ENCODE measurements at regions not wholly inside any gene's neighbourhood (a gene's known extent, or its start where the extent isn't known, plus 50 kb on each side); places are given as distances from the start of the nearest gene placed in this dataset.
"Not testable (repeated sequence)": the region's sequence is repeated elsewhere in the genome, so short reads cannot be mapped to it uniquely, and the experiment has no call there.

DNA sequence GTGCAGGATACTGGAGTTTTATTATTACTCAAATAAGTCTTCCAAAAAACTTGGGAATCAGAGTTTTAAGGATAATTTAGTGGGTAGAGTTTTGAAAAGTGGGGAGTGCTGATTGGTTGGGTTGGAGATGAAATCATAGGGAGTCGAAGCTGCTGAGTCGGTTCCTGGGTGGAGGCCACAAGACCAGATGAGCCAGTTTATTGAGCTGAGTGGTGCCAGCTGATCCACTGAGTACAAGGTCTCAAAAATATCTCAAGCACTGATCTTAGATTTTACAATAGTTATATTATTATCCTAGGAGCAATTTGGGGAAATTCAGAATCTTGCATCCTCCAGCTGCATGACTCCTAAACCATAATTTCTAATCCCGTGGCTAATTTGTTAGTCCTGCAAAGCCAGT, 804.9 kb upstream of the SEMA6A start:
- no peak for DNase-seq
- H3K27me3 Mint-ChIP-seq: no peaks in the 10 kb centered on the region
- no peaks in the 10 kb centered on the region for H3K9me3 ChIP-seq (ENCODE audit: control insufficient read depth, low read length, poor library complexity, severe bottlenecking)
- no peak for ATAC-seq
- no peaks in the 10 kb centered on the region for H3K36me3 Mint-ChIP-seq (ENCODE audit: low read depth)
- H3K27ac Mint-ChIP-seq: no peak overlapping the region
- H3K4me1 Mint-ChIP-seq: no peaks in the 10 kb centered on the region
- H3K4me3 Mint-ChIP-seq: no peak overlapping the region

DNA sequence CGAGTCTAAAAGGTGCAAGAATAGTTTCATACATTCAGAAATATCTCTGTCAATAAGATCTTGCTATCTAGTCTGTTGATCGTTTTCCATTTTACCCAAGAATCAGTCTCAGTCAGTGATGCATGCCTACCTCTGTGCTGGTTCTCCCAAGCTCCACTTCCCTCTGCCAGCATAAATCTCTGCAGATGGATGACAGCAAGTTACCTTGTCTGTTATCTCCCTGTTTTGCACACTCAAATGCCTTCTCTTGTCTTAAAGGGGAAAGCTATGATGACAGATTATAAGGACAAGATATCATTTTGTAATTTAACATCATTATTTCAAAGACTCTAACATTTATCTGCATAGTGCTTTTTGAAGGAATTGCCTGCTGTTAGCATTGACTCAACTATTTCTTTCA, 802.1 kb upstream of the SEMA6A start:
- Mint-ChIP-seq H3K36me3 (ENCODE audit: low read depth) (no peaks in the 10 kb centered on the region), H3K27ac (no peak overlapping the region), H3K4me1 (no peaks in the 10 kb centered on the region), H3K4me3 (no peak overlapping the region), H3K27me3 (no peaks in the 10 kb centered on the region)
- ATAC-seq: no peak
- no peaks in the 10 kb centered on the region for H3K9me3 ChIP-seq (ENCODE audit: control insufficient read depth, low read length, poor library complexity, severe bottlenecking)
- no peak for DNase-seq

DNA sequence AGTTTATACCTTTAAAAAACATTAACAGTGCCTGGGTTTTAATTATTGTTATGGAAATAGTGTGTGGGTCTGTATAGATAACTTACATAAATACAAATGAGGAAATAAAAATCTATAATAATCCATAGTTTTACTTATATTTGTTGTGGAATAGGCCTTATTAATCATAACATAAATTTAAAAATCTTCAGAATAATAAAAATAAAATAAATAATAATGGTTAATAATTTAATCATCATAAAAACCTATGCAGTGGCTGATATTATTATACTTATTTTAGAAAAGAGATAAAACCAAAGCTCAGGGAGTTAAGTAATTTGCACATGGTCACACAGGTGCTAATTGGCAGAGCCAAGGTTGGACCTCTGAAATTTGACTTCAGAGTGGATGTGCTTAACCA, 785.3 kb upstream of the SEMA6A start:
- no peaks in the 10 kb centered on the region for H3K4me1 Mint-ChIP-seq
- no peak overlapping the region for H3K27ac Mint-ChIP-seq
- no peak overlapping the region for H3K4me3 Mint-ChIP-seq
- no peaks in the 10 kb centered on the region for H3K9me3 ChIP-seq (ENCODE audit: control insufficient read depth, low read length, poor library complexity, severe bottlenecking)
- DNase-seq (no peak), ATAC-seq (no peak)
- H3K36me3 Mint-ChIP-seq (ENCODE audit: low read depth): no peaks in the 10 kb centered on the region
- H3K27me3 Mint-ChIP-seq: no peaks in the 10 kb centered on the region

DNA sequence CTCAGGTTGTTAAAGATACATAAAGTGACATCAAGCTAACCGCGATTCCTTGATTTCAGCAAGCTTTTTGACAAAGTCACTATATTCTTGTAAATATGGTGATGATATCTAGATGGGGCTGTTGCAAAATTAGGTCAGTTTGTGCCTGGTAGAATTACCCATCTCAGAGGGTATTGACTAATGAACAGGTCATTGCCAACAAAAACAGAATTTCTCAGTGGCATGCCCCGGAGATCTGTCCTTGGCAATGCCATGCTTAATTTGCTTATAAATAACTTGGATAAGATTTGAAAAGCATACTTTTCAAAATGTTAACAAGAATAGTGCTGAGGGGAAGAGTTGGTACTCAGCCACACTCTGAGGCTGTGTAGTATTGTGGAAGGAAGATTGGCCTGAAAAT, 783.3 kb upstream of the SEMA6A start:
- no peak for ATAC-seq
- no peaks in the 10 kb centered on the region for H3K4me1 Mint-ChIP-seq
- H3K27me3 Mint-ChIP-seq: no peaks in the 10 kb centered on the region
- H3K27ac Mint-ChIP-seq: no peak overlapping the region
- DNase-seq: no peak
- H3K9me3 ChIP-seq (ENCODE audit: control insufficient read depth, low read length, poor library complexity, severe bottlenecking): no peaks in the 10 kb centered on the region
- no peaks in the 10 kb centered on the region for H3K36me3 Mint-ChIP-seq (ENCODE audit: low read depth)
- H3K4me3 Mint-ChIP-seq: no peak overlapping the region

DNA sequence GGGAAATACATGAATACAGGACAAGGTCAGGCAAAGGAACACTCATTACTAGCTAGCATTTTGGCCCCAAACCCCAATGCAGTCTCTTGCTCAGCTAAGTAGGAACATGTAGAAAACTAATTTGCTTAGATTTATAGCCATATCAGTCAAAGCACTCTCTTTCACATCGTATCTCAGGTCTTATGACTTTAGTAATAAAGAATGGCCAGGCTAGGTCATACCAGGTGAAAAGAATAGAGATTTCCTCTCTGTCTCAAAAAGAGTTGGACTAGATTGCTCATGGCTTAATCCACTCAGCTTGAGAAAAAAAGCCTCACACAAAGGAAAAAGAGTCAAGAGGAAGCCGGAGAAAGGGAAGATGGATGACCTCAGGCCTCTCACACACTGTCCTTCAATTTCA, 772.7 kb upstream of the SEMA6A start:
- H3K4me3 Mint-ChIP-seq: no peak overlapping the region
- ATAC-seq (no peak), DNase-seq (no peak)
- H3K36me3 Mint-ChIP-seq (ENCODE audit: low read depth): no peaks in the 10 kb centered on the region
- no peaks in the 10 kb centered on the region for H3K27me3 Mint-ChIP-seq
- H3K9me3 ChIP-seq (ENCODE audit: control insufficient read depth, low read length, poor library complexity, severe bottlenecking): no peaks in the 10 kb centered on the region
- no peak overlapping the region for H3K27ac Mint-ChIP-seq
- no peaks in the 10 kb centered on the region for H3K4me1 Mint-ChIP-seq

DNA sequence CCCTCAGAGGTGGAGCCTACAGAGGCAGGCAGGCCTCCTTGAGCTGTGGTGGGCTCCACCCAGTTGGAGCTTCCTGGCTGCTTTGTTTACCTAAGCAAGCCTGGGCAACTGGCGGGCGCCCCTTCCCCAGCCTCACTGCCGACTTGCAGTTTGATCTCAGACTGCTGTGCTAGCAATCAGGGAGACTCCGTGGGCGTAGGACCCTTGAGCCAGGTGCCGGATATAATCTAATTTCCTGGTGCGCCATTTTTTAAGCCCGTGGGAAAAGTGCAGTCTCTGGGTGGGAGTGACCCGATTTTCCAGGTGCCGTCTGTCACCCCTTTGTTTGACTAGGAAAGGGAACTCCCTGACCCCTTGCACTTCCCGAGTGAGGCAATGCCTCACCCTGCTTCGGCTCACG, 769.1 kb upstream of the SEMA6A start:
- not testable (repeated sequence) for H3K9me3 ChIP-seq (ENCODE audit: control insufficient read depth, low read length, poor library complexity, severe bottlenecking); H3K4me3 Mint-ChIP-seq; ATAC-seq; DNase-seq; H3K4me1 Mint-ChIP-seq; H3K27ac Mint-ChIP-seq; H3K27me3 Mint-ChIP-seq; H3K36me3 Mint-ChIP-seq (ENCODE audit: low read depth)

DNA sequence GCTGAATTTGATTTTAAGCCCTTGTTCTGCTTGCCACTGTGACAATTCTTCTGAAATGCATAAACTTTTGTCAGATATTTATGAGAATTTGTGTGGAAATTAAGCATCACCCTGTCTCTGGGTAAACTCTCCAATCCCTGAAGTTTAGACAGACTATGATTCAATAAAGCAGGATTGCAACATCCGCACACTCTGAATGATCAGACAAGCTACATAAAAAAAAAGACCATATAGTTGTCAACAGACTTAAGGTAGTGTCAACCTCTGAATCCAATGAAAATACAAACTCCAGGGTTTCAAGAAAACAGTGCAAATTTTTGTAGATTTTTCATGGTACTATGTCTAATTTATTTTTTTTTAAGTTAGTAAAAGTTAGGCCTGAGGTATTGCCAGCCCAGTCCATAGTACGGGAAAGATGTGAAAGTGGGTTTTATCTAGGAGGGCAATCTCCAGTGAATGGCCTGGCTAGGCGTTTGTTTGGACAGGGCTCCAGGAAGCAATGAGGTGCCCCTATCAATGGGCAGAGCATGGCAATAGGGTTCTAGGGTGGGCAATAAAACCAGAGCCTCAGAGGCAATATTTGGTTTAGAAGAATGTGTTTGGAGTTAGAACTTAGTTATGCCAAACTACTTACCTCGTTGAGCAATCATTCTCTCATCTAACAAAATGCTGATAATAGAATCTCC, 762.6 kb upstream of the SEMA6A start:
- no peak for ATAC-seq

DNA sequence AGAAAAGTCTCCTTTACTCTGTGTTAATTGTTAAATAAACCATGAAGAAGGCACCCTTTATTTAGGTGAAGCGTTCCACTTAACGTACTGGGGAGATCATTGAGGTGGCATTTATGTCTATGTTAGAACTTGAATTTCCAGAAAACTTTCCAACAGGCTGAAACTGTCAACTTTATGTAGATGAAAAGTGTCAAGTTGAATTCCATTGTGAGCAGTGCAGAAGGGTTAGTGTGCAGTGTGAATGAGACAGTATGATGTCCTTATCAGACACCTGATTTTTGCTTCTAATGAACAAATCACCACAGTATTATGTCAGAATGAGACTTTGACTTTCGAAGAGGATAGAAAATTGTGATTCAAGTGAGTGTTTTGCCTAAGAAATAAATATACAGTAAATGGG, 761.6 kb upstream of the SEMA6A start:
- H3K27me3 Mint-ChIP-seq: no peaks in the 10 kb centered on the region
- H3K4me1 Mint-ChIP-seq: no peaks in the 10 kb centered on the region
- no peaks in the 10 kb centered on the region for H3K9me3 ChIP-seq (ENCODE audit: control insufficient read depth, low read length, poor library complexity, severe bottlenecking)
- no peak overlapping the region for H3K4me3 Mint-ChIP-seq
- ATAC-seq: no peak
- no peak for DNase-seq
- H3K36me3 Mint-ChIP-seq (ENCODE audit: low read depth): no peaks in the 10 kb centered on the region
- H3K27ac Mint-ChIP-seq: no peak overlapping the region

More for the DNA sequence above, 762.6 kb upstream of the SEMA6A start:
- Mint-ChIP-seq H3K36me3 (ENCODE audit: low read depth) (no peaks in the 10 kb centered on the region), H3K27ac (no peak overlapping the region), H3K27me3 (no peaks in the 10 kb centered on the region), H3K4me1 (no peaks in the 10 kb centered on the region), H3K4me3 (no peak overlapping the region)
- no peak for DNase-seq
- no peaks in the 10 kb centered on the region for H3K9me3 ChIP-seq (ENCODE audit: control insufficient read depth, low read length, poor library complexity, severe bottlenecking)

DNA sequence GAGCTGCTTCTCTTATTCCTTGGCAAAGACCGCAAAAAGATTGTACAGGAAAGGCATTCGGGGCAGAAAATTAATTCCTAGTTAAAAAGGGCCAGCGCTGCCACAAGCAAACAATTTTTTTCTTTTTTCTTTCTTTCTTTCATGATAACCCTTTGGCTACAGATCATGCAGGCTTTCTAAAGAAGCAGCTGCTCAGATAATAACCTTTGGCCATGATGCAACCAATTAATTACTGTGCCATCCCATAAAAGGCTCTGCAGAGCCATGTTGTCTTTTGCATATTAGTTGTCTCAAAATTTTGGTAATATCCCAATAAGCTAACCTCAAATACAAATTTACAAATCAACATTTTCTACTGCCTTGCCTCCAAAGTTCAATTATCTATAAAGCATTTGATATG, 758.4 kb upstream of the SEMA6A start:
- H3K36me3 Mint-ChIP-seq (ENCODE audit: low read depth): no peaks in the 10 kb centered on the region
- no peaks in the 10 kb centered on the region for H3K9me3 ChIP-seq (ENCODE audit: control insufficient read depth, low read length, poor library complexity, severe bottlenecking)
- H3K27ac Mint-ChIP-seq: no peak overlapping the region
- no peak for DNase-seq
- no peaks in the 10 kb centered on the region for H3K4me1 Mint-ChIP-seq
- ATAC-seq: no peak
- no peak overlapping the region for H3K4me3 Mint-ChIP-seq
- H3K27me3 Mint-ChIP-seq: no peaks in the 10 kb centered on the region

DNA sequence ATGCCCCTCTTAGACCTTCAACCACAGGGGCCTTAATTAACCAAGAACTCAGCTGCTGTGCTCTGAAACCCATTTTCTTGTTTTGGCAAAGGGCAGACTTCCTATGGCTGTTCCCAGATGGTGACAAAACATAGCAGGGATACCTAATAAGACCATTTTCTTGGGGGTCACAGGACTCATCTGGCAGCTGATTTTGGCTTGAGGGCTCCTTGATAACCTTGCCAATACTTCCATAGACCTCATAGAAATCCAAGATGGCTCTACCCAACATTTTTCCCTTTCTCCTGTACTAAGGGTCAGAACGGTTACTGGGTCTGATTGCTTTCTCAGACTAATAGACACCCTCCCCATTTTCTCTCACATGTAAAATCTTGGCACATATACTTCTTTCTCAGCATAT, 757.7 kb upstream of the SEMA6A start:
- H3K36me3 Mint-ChIP-seq (ENCODE audit: low read depth): no peaks in the 10 kb centered on the region

DNA sequence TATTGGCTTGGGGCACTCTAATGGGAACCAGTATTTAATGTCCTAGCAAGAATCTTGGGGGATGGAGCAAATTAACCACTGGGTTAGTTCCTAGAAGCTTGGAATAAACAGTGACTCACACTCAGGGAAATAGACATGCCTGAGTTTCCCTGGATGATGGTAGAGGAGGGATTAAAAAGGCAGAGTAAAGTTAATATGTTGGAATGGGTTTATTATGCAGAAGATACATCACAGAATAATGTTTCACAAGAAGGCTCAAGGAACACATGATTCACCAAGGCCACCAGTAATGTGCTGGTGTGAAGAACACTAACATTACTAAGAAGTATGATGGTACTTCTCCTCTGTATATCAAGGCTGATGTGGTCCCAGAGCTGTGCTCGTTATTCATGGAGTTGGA, 752.9 kb upstream of the SEMA6A start:
- no peak overlapping the region for H3K27ac Mint-ChIP-seq
- ATAC-seq (no peak), DNase-seq (no peak)
- H3K4me3 Mint-ChIP-seq: no peak overlapping the region
- H3K36me3 Mint-ChIP-seq (ENCODE audit: low read depth): no peaks in the 10 kb centered on the region
- no peaks in the 10 kb centered on the region for H3K4me1 Mint-ChIP-seq
- no peaks in the 10 kb centered on the region for H3K9me3 ChIP-seq (ENCODE audit: control insufficient read depth, low read length, poor library complexity, severe bottlenecking)
- no peaks in the 10 kb centered on the region for H3K27me3 Mint-ChIP-seq

More for the DNA sequence above, 757.7 kb upstream of the SEMA6A start:
- no peak overlapping the region for H3K4me3 Mint-ChIP-seq
- no peaks in the 10 kb centered on the region for H3K9me3 ChIP-seq (ENCODE audit: control insufficient read depth, low read length, poor library complexity, severe bottlenecking)
- ATAC-seq: no peak
- no peaks in the 10 kb centered on the region for H3K27me3 Mint-ChIP-seq
- H3K4me1 Mint-ChIP-seq: no peaks in the 10 kb centered on the region
- no peak for DNase-seq
- H3K27ac Mint-ChIP-seq: no peak overlapping the region

DNA sequence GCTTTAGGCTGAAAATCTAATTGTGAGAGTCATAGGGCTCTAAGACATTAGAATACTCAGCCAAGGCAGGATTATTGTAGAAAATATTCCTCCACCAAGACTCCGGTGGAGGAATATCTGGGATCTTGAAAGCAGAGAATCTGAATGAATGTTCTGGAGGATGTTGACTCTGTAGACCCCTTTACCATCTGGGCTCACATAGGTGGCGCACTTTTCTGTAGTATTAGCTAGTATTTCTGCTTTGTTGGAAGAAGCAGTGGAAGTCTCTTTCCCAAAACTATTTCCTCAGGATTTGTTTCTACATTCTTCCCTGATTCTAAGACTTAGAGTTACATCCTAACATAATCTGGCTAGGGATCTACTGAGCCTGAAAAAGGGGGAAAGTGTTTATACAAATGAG, 752.4 kb upstream of the SEMA6A start:
- Mint-ChIP-seq H3K27ac (no peak overlapping the region), H3K4me3 (no peak overlapping the region), H3K4me1 (no peaks in the 10 kb centered on the region), H3K27me3 (no peaks in the 10 kb centered on the region), H3K36me3 (ENCODE audit: low read depth) (no peaks in the 10 kb centered on the region)
- no peaks in the 10 kb centered on the region for H3K9me3 ChIP-seq (ENCODE audit: control insufficient read depth, low read length, poor library complexity, severe bottlenecking)
- ATAC-seq: no peak
- DNase-seq: no peak

DNA sequence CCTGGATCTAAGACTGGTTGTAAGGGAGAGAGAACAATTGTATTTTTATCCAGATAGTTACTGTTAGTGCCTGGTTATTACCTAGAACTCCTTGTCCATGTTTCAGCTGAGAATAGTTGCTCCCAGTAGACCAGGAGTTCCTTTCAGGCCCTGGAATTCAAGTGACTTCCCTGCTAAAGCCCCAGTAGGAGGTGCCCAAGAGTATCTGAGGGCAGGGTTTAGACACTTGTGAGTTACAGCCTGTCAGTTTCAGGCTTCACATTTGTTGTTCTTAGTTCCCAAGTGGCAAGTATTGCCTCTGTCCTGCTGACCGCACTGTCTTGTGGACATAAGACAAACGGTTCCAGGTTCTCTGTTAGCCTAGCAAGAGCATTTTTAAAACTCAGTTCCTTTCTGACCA, 743.9 kb upstream of the SEMA6A start:
- H3K9me3 ChIP-seq (ENCODE audit: control insufficient read depth, low read length, poor library complexity, severe bottlenecking): no peaks in the 10 kb centered on the region
- DNase-seq (no peak), ATAC-seq (no peak)
- Mint-ChIP-seq H3K36me3 (ENCODE audit: low read depth) (no peaks in the 10 kb centered on the region), H3K27ac (no peak overlapping the region), H3K27me3 (no peaks in the 10 kb centered on the region), H3K4me3 (no peak overlapping the region), H3K4me1 (no peaks in the 10 kb centered on the region)

DNA sequence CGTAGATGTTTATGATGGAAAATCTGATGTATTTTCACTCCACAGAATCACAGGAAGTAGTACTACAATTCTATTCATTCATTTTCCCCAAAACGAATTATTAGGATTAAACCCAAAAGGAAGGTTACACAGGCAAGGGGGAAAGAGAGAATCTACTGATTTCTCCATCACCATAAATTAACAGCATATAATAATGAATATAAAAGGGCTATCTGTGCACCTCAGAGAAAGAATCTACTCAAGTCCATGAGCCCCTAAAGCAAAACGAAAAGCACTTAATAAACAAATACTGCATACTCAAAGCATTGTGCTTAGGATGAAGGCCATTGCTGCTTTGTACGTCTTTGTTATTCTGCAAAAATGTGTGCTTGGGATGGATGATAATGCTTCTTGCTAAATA, 740.5 kb upstream of the SEMA6A start:
- no peaks in the 10 kb centered on the region for H3K36me3 Mint-ChIP-seq (ENCODE audit: low read depth)

More for the DNA sequence above, 740.5 kb upstream of the SEMA6A start:
- H3K9me3 ChIP-seq (ENCODE audit: control insufficient read depth, low read length, poor library complexity, severe bottlenecking): no peaks in the 10 kb centered on the region
- DNase-seq: no peak
- H3K4me3 Mint-ChIP-seq: no peak overlapping the region
- ATAC-seq: no peak
- H3K4me1 Mint-ChIP-seq: no peaks in the 10 kb centered on the region
- no peaks in the 10 kb centered on the region for H3K27me3 Mint-ChIP-seq
- H3K27ac Mint-ChIP-seq: no peak overlapping the region

All from T-helper 17 cell (primary cell).